ENCODE measurements at regions not wholly inside any gene's neighbourhood (a gene's known extent, or its start where the extent isn't known, plus 50 kb on each side); places are given as distances from the start of the nearest gene placed in this dataset.

- no peak for TF ChIP-seq POLR2A (IDR thresholded peaks at IDR 0.05; ENCODE audit: low read length)
- TF ChIP-seq GATA1 (IDR thresholded peaks at IDR 0.05; ENCODE audit: low read depth, low read length) = no peak
Observed at GRCh38 chr14:98259881-98260280, 1012.1 kb downstream of the BCL11B start.

Data from erythroblast (primary cell).